Hepatic stellate cell (primary cell): ENCODE measurements at regions not wholly inside any gene's neighbourhood (a gene's known extent, or its start where the extent isn't known, plus 50 kb on each side); places are given as distances from the start of the nearest gene placed in this dataset.
A peak's percentile ranks its signal among the peaks of the same experiment; 100 is the strongest.
"Not testable (repeated sequence)": the region's sequence is repeated elsewhere in the genome, so short reads cannot be mapped to it uniquely, and the experiment has no call there.

Experiments
- DNase-seq: peaks from one replicate; pipeline ENCODE4 v3.0.0; 2011; ENCODE audit warnings: low spot score

DNA sequence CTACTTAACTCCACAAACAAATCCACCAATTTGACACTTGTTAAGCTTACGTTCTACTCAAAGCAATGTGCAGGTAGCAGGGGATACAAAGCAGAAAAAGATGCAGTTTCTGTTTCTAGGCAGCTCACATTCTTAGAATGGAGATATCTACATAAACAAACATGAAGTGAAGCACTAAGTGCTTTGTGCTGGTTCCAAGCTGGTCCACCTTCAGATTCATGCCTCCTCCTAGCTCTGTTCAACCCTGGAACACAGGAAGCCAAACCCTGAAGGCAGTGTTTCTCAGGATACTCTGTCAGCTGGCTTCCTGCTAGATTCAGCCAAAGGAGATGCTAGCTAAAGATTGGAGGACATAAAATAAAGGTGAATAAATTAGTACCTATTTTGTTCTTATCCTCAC is 55.3 kb upstream of the NOL4 start:
- no peak for DNase-seq

DNA sequence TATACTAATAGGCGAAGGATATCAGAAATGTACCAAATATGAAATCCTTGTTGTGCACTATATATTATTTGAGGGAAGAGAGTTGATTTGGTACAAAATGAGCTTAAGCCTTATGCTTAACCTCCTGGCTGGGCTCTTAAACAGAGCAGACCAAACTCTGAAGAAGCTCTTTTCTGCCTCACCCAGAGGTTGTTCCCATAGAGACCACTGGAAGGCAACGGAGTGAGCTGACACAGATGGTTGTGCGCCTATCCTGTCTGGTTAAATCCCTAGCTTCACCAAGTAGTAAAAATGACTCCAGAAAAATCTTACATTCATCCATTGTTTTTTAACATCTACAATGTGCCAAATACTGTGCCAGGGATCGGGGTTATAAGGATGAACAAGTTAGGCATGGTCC is 55.9 kb upstream of the NOL4 start:
- no peak for DNase-seq

DNA sequence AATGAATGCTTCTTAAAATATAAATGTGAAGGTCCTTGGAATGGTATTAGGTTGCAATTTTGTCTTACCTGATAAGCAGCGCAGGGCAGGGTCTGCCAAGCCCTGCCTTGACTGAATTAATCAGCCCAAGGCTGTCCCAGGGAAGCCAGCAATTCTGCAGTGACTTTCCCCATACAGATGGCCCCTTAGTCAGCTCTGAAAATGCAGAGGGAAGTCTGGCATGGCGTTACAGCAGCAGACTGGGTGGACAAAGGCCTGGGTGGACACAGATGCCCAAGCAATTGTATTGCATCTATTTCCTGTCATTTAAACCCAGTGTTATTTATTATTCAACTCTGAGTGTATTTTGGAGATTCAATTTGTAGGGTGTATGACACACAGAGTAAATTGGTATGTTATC is 56.6 kb upstream of the NOL4 start:
- no peak for DNase-seq

GRCh38 chr18:34281722-34282121 is 57.0 kb upstream of the NOL4 start:
- DNase-seq: no peak

DNA sequence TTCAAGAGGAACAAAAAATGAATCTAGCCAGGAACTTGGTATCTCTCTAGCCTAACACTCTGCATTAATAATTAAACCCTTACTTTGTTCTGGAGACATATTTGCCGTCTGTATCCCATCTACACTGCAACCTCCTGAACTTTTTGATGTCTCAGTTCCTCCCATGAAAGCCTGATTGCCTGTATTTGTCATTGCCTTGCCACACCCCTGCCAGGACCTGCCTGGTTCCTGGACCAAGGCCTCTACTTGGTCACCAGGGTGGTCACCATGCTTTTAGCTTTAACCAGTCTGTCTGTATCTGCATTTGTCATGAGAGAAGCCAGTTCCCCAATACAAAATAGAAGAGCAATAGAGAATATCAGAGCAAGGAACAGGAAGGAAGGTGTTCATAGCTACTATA is 58.8 kb upstream of the NOL4 start:
- DNase-seq: no peak

DNA sequence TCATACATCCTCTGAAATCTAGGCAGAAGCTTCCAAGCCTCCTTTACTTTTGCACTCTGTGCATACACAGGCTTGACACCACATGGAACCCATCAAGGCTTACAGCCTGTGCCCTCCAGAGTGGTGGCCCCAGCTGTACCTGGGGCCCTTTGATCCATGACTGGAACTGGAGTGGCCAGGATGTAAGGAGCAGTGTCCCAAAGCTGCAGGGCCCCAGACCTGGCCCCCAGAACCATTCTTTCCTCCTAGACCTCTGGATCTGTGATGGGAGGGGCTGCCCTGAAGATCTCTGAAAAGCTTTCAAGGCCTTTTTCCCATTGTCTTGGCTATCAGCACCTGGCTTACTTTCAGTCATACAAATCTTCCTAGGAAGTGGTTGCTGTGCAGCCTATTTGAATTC is 63.1 kb upstream of the NOL4 start:
- no peak for DNase-seq

- DNase-seq: no peak
Observed at GRCh38 chr18:34292594-34292993, 67.9 kb upstream of the NOL4 start.

DNA sequence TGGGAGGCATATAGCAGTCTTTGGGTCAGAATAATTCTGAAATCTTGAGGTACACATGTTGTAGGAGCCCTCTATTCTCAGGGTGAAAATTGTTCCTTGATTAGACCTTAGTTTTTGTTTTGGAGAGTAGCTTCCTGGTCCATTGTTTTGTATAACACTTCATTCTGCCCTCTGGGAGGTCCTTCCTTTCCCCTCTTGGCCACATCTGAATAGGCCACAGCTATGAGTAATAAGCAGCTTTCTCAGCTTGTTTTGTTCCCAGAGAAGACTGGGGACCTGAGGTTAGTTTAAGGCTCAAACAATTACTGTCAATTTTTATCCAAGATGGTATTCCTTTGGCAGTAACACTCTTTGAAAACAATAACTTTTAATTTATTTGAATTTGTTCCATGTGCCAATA is 72.6 kb upstream of the NOL4 start:
- DNase-seq: no peak

DNA sequence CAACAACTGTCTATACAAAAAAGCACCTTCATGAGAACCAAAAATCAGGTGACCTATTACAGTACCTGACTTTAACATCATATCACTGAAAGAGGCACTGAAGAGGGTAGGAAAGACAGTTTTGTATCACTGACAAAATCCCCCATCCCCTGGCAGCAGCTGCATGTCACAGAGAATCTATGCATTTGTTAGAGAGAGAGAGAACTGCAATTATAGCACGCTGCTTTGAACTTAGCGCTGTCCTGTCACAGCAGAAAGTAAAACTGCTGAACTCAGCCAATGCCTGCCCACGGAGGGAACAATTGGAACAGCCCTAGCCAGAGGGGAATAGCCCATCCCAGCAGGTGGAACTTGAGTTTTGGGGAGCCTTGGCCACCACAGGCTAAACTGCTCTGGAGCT is 75.1 kb upstream of the NOL4 start:
- DNase-seq: no peak

GRCh38 chr18:34311468-34311867 is 86.8 kb upstream of the NOL4 start:
- no peak for DNase-seq

GRCh38 chr18:34314847-34315246 is 90.1 kb upstream of the NOL4 start:
- DNase-seq: no peak

- no peak for DNase-seq
Observed at GRCh38 chr18:34315591-34316352, 91.1 kb upstream of the NOL4 start.

GRCh38 chr18:34320267-34320666 is 95.6 kb upstream of the NOL4 start:
- DNase-seq: no peak

- DNase-seq: no peak
Observed at GRCh38 chr18:34321066-34321465, 96.4 kb upstream of the NOL4 start.

DNA sequence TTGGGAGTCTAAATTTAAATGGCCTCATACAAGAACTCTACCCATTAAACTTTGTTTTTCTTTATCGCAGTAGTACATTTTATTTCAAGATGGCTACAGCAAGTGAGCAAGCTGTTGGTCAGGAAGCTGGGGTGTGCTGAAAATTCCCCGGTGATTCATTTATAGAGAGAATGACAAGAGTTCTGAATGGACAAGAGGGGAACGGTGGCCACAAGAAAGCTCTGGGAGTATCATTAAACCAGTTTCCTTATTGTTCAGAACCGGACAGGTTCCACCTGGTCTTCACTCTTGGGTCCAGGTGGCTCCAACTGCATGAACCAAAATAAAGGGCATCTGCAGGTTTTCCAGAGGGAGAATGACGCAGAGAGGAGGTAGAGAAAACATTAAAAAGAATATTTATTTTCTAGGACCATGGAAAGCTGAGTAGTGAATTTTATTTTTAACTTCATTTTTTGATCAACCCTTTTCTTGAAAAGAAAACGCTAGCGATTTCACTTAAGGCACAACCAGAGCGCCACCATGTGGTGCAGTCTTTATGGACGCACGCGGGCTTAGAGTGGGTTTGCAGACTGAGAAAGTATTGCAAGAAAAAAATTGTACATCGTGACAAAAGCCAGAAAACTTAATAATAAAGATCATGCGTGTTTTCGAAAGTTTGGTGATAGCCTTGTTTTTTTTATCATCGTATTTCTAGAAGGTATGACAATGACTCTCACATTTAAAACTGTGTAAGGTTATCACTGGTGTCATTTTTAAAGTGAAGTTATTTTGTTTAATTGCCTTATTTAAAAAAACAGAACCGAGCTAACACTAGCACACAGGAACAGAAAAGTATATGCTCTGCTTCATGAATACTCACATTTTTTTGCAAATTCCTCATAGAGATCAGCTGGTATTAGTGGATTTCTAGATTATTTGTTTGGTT is 97.9 kb upstream of the NOL4 start:
- DNase-seq: peak; percentile 14

GRCh38 chr18:34329840-34330239 is 105.1 kb upstream of the NOL4 start:
- DNase-seq: no peak

DNA sequence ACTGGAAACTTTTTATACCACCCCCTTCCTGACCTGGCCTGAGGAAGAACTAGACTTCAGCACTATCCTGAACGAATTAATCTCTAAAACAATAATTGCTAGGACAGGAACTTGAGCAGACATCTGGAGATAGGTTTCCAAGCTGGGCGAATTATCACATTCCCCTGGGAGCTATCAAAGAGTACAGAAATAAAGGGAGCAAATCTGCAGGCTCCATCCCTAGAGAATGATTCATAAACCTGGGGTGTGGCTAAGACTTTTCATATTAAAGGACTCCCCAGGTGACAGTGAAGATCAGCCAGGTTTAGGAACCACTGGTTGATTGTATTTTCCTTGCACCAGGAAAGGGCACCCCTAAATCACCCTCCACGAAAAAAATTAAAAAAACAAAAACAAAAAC is 105.6 kb upstream of the NOL4 start:
- DNase-seq: no peak

- not testable (repeated sequence) for DNase-seq
Observed at GRCh38 chr18:34330907-34331306, 106.2 kb upstream of the NOL4 start.

- not testable (repeated sequence) for DNase-seq
Observed at GRCh38 chr18:34331343-34331742, 106.6 kb upstream of the NOL4 start.

DNA sequence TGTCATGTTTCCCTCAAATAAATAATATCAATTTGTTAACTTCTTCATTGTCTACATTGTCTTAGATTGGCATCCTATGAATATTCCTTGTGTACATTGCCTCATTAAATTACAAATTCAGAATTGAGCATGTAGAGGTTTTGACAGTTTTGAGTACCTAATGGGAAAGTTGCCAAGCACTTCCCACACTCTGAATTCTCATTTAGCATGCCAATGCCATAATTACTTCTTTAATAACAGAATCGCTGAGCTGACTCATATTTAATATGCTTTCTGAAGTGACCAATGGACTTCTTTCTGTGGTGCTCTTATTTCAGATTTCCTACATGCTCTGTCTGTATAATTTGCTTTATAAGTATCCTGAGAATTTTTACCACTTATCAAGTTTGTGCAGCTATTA is 114.4 kb upstream of the NOL4 start:
- DNase-seq: no peak

DNA sequence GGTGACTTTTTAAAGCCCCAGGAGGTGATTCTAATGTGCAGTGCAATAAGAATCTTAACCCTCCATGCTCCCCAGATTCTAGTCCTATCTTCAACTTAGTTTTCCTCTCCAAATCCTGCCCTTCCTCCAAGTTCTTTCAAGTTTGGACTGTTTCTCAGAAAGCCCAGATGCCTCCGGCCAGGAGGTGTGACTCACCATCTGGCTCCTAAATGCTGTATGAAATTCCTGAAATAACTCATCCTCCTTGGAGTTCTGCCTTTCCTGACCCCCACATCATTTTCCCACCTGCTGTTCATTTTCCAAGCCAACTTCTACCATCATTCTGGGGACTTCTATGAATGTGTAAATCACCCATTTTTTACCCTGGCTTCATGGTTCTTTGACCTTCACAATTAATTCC is 118.2 kb upstream of the NOL4 start:
- DNase-seq: peak; percentile 24

GRCh38 chr18:34345738-34346137 is 121.0 kb upstream of the NOL4 start:
- DNase-seq: no peak

DNA sequence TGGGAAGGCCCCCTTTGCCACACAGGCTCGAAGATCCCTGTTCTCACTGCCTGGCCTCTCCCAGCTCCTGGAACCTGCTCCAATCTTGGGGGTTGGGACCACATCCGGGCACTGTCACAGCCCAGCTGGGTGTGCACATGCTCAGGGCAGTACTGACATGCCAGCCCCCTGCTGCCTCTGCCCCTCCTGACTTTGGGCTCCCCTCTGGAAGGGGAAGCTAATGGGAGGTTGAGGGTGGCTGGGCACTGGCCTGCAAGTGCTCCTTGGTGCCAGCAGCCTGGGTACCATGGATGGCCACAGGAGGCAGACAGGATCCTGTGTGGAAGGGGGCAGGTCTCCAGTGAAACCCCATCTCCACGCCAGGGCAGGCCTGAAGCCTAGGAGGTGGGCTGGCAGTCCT is 126.1 kb upstream of the NOL4 start:
- DNase-seq: no peak
